Smooth muscle cell of the brain vasculature (primary cell): ENCODE measurements at regions not wholly inside any gene's neighbourhood (a gene's known extent, or its start where the extent isn't known, plus 50 kb on each side); places are given as distances from the start of the nearest gene placed in this dataset.

Source experiments
- DNase-seq: peaks from one replicate; pipeline ENCODE4 v3.0.0-alpha.2; 2012; ENCODE audit warnings: low read depth, low spot score

GRCh38 chr13:84662491-84662890 lies 780.2 kb upstream of the SLITRK1 start:
- no peak for DNase-seq

DNA sequence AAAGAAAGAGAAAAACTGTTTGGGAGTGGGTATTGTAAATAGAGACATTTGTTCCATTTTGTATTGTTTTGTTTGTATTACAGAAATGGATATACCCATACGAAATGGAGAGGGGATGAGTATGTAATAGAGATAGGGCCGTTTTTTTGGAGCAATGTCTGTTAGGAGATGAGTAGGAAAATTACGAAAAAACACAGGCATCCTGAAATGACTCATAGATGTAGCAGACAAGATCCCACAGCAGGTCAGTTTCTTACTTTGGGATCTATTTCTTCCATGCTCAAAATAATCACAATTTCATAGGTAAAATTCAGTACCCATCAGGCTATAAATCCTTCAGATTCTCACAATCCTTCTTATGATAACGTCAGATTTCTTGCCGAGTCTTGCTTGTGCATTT lies 779.4 kb upstream of the SLITRK1 start:
- DNase-seq, result no peak

DNA sequence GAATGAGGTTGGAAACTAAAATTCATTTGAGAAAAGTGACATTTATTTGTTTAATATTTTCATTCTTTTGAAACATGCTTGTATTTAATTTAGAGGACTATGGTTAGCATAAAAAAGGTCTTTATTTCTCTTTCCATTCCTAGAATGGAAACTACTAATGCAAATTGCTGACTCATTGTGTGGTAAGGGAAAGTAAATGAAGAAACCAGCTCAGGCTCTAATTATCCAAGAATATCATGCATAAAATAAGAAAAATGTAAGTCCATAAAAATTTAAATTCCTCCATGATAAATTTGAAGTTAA lies 777.0 kb upstream of the SLITRK1 start:
- DNase-seq, result no peak

GRCh38 chr13:84658491-84659358 lies 776.5 kb upstream of the SLITRK1 start:
- DNase-seq, result no peak

DNA sequence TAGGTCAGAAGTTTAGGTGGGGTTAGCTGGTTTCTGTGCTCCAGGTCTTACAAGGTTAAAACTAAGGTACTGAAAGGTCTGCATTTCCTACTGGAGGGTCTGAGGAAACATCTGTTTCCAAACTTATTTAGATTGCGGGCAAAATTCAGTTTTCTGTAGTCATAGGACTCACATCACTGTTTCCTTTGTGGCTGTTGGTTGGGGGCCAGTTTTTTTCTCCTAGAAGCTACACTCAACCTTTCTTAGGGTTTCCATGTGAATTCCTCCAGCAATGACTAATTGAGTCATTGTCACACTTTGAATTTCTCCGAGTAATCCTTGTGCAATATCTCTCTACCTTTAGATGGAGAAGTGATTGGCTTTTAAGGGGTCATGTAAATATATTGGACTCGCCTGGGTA lies 773.4 kb upstream of the SLITRK1 start:
- no peak for DNase-seq

GRCh38 chr13:84654654-84655275 lies 772.5 kb upstream of the SLITRK1 start:
- no peak for DNase-seq

GRCh38 chr13:84653915-84654534 lies 771.8 kb upstream of the SLITRK1 start:
- no peak for DNase-seq

DNA sequence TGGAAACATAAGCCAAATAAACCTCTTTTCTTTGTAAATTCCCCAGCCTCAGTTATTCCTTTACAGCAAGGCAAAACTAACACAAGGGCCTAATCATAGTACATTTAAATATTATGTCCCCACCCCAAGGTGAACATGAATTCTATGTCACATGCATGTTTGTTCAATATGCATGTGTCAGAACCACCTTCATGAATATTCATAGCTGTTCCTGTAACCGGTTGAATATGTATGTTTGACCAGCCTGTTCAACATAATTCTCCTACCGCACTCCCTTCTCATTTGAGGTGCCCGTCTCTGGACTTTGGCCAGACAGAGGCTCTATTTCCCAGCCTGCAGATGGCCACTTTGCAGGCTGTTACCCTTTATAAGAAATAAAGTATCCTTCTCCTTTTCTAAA lies 769.4 kb upstream of the SLITRK1 start:
- no peak for DNase-seq

DNA sequence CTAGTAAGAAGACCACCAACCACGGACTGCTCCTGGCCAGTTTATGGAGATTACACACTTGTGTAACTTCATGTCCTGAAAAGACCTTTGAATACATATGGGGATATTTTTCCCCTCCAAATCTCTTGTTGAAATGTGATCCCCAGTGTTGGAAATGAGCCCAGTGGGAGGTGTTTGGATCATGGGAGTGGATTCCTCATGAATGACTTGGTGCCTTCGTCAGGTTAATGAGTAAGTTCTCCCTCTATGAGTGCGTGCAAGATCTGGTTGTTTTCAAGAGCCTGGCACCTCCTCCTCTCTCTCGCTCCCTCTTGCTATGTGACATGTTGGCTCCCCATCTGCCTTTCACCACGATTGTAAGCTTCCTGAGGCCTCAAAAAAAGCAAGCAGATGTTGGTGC lies 769.0 kb upstream of the SLITRK1 start:
- no peak for DNase-seq

DNA sequence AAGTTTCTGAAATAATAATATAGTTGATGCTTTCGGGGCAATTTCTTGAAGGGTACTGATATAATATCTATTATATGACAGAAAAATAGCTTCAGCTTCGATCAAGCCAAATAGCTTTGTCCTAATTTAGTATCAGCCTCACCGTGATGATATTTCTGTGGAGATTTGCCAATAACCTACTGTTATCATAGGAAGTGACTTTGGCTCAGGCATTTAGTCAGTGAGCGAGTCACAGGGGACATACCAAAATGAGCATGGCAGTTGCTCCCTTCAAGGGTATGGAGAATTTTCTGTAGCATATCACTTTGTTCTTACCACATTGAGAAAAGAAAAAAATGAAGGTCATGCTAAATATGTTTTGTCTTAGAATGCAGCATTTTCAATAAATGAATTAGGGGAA lies 767.6 kb upstream of the SLITRK1 start:
- DNase-seq, result no peak

- no peak for DNase-seq
Observed at GRCh38 chr13:84648069-84648640, 765.9 kb upstream of the SLITRK1 start.

DNA sequence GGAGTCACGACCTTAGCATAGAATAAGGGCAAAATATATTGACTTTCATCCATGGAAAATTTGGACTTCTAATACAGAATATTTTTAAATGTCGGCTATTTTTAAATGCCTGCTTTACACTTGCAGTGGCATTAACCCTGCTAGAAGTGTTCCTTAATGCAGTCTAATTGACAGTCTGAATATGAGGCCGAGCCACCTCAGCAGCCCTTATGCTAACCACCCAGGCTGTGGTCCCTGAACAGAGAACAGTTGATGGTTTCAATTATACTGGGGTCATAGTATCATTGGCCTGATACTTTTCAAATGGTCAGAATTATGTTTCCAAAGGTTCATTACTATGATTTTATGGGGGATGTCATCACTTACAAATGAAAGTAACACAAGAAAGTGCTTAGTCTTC lies 764.7 kb upstream of the SLITRK1 start:
- no peak for DNase-seq

GRCh38 chr13:84645196-84646012 lies 763.1 kb upstream of the SLITRK1 start:
- DNase-seq, result no peak

DNA sequence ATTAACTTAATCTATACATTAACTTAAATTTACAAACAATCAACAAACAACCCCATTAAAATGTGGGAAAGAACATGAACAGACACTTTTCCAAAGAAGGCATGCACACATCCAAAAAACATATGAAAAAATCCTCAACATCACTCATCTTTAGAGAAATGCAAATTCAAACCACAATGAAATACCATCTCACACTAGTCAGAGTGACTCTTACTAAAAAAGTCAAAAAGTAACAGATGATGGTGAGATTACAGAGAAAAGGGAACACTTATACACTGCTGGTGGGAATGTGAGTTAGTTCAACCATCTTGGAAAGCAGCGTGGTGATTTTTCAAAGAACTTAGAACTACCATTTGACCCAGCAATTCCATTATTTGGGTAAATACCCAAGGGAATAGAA lies 759.2 kb upstream of the SLITRK1 start:
- DNase-seq, result no peak

- DNase-seq, result no peak
Observed at GRCh38 chr13:84640691-84641090, 758.4 kb upstream of the SLITRK1 start.

- DNase-seq, result no peak
Observed at GRCh38 chr13:84630476-84630875, 748.2 kb upstream of the SLITRK1 start.

- DNase-seq, result no peak
Observed at GRCh38 chr13:84616864-84617263, 734.6 kb upstream of the SLITRK1 start.

- DNase-seq, result no peak
Observed at GRCh38 chr13:84609716-84610115, 727.4 kb upstream of the SLITRK1 start.

GRCh38 chr13:84607261-84608013 lies 725.2 kb upstream of the SLITRK1 start:
- DNase-seq, result no peak

DNA sequence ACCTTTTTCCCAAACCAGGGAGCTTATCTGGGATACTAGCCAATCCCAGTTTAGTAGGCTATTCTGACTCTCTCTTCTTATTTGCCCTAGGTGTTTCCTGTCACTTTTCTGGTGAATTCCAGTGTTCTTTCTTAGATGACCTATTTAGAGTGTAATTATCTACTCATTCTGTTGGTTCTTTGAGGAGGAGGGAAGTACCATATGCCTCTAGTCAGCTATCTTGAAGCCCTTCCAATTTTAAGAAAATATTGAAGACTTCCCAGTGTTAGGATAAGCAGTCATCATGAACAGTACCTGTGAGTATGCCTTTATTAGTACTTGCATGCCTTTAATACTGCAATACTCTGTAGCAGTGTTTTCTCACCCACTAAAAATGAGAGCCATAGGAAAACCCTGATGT lies 724.3 kb upstream of the SLITRK1 start:
- no peak for DNase-seq

DNA sequence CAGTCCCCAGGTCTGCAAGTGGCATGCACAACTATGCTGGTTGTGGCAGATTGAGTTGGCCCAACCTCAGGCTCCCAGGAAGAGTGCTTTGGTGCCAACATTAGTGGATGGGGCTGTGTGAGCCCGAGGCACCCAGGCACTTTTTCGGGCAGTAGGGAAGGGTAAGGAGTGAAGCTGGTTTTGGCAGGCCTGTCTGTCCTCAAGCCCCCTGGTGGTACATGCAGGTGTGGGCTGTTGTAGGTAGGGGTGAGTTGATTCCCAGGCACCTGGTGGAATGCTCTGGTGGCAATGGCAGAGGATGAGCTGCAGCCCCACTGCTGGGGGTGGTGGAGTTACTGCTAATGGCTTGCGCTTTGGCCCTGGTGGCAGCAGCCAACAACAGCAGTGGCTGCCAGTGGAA lies 723.7 kb upstream of the SLITRK1 start:
- no peak for DNase-seq
